CD4-positive, alpha-beta T cell (primary cell): ENCODE measurements at regions not wholly inside any gene's neighbourhood (a gene's known extent, or its start where the extent isn't known, plus 50 kb on each side); places are given as distances from the start of the nearest gene placed in this dataset.

ENCODE experiments used
- ATAC-seq: fragments of 200-7000 bp; cut with Tn5 transposase; one replicate; pipeline ENCODE4 v1.10.0; 2022; ENCODE audit warnings: mild to moderate bottlenecking; ENCODE audit not compliant: poor library complexity
- CTCF ChIA-PET: fragments of 350-600 bp; sonication (Branson Sonifier 250); formaldehyde crosslinking; loops from one replicate; lab custom pipeline; 2021; ENCODE audit warnings: antibody characterized with exemption, inconsistent platforms; lab: Charles Lee
- POLR2A ChIA-PET: fragments of 350-600 bp; sonication (Branson Sonifier 250); formaldehyde crosslinking; loops from one replicate; lab custom pipeline; 2021; ENCODE audit warnings: antibody characterized with exemption, inconsistent platforms; lab: Charles Lee
- DNase-seq, 14 experiments: peaks; one replicate each; pipeline ENCODE4 v3.0.0-alpha.2; 2013 to 2020; ENCODE audit warnings: mixed read lengths in 2 of 14
- H3K27ac ChIP-seq, 2 donors: one replicate each; pipeline versions ENCODE4 v1.5.1 to v1.7.0; 2013; ENCODE audit warnings: low read length in 2 of 2, low read depth in 1 of 2, mild to moderate bottlenecking in 1 of 2
- H3K27me3 ChIP-seq, 2 experiments: 1 replicate in 1 of 2; 2 replicates in 1 of 2; pipeline versions ENCODE4 v1.6.1 to v1.7.0; 2013; ENCODE audit warnings: low read length in 2 of 2, control low read depth in 1 of 2, mild to moderate bottlenecking in 1 of 2, moderate library complexity in 1 of 2; ENCODE audit not compliant: insufficient read depth in 2 of 2, control insufficient read depth in 1 of 2
- H3K36me3 ChIP-seq: one replicate; pipeline ENCODE4 v1.6.1; 2013; ENCODE audit warnings: low read length, control low read depth; ENCODE audit not compliant: insufficient read depth
- H3K4me1 ChIP-seq: one replicate; pipeline ENCODE4 v1.6.1; 2013; ENCODE audit warnings: low read length, control low read depth; ENCODE audit not compliant: insufficient read depth
- H3K4me3 ChIP-seq: one replicate; pipeline ENCODE4 v1.5.1; 2013; ENCODE audit warnings: mild to moderate bottlenecking, low read length, moderate library complexity
- H3K9me3 ChIP-seq, 2 experiments: 1 replicate in 1 of 2; 2 replicates in 1 of 2; pipeline versions ENCODE4 v1.6.1 to v1.7.0; 2013; ENCODE audit warnings: low read length in 2 of 2, mild to moderate bottlenecking in 2 of 2, control low read depth in 1 of 2, moderate library complexity in 1 of 2; ENCODE audit not compliant: control insufficient read depth in 1 of 2, insufficient read depth in 1 of 2
- H3K27ac Mint-ChIP-seq: one replicate; pipeline ENCODE4 v1.8.0; 2020; ENCODE audit warnings: mixed read lengths
- H3K27me3 Mint-ChIP-seq: one replicate; pipeline ENCODE4 v1.8.0; 2021; ENCODE audit warnings: mixed read lengths
- H3K36me3 Mint-ChIP-seq: one replicate; pipeline ENCODE4 v1.8.0; 2021; ENCODE audit warnings: low read depth, mixed read lengths
- H3K4me1 Mint-ChIP-seq: one replicate; pipeline ENCODE4 v1.8.0; 2021; ENCODE audit warnings: low read depth, mixed read lengths
- H3K4me3 Mint-ChIP-seq: one replicate; pipeline ENCODE4 v1.8.0; 2020; ENCODE audit warnings: mild to moderate bottlenecking, mixed read lengths
- H3K9me3 Mint-ChIP-seq: one replicate; pipeline ENCODE4 v1.8.0; 2020; ENCODE audit warnings: mixed read lengths
- CTCF ChIP-seq: fragments of 200-600 bp; IDR thresholded peaks from one replicate; pipeline ENCODE4 v1.8.0; 2022; ENCODE audit warnings: antibody characterized with exemption, mild to moderate bottlenecking
- intact Hi-C, 2 experiments: fragments of 100-400 bp; cut with DNase I in 1 of 2; cut with micrococcal nuclease in 1 of 2; formaldehyde crosslinking; loops; one replicate each; pipeline versions ENCODE4 v1.15.1 to v1.9.0; 2023 to 2025; cut with DNase I, micrococcal nuclease

- Histone ChIP-seq H3K4me1 (no peaks in the 10 kb centered on the region), H3K27me3 (no peaks in the 10 kb centered on the region), H3K27ac (no peak overlapping the region), H3K9me3 (peaks cover 0 to 4% of the 10 kb centered on the region in 2 experiments), H3K36me3 (no peaks in the 10 kb centered on the region), H3K4me3 (no peak overlapping the region)
- Mint-ChIP-seq H3K27ac (no peak overlapping the region), H3K27me3 (no peaks in the 10 kb centered on the region), H3K4me1 (no peaks in the 10 kb centered on the region), H3K9me3 (no peaks in the 10 kb centered on the region), H3K36me3 (no peaks in the 10 kb centered on the region), H3K4me3 (no peak overlapping the region)
- TF ChIP-seq CTCF = no peak
- POLR2A ChIA-PET = no interaction called here
- DNase-seq (no peak), ATAC-seq (no peak)
- intact Hi-C loops = no loop called here
- CTCF ChIA-PET = no interaction called here
Measured at GRCh38 chr18:56062931-56063330, 474.9 kb upstream of the TCF4 start.

GRCh38 chr18:56060967-56061541, 473.1 kb upstream of the TCF4 start:
- Mint-ChIP-seq H3K27me3 (no peaks in the 10 kb centered on the region), H3K4me3 (no peak overlapping the region), H3K9me3 (peaks cover 2% of the 10 kb centered on the region), H3K27ac (no peak overlapping the region), H3K4me1 (no peaks in the 10 kb centered on the region), H3K36me3 (no peaks in the 10 kb centered on the region)
- ChIA-PET CTCF (no interaction called here), POLR2A (no interaction called here)
- no peak overlapping the region for H3K4me3 ChIP-seq
- no peak overlapping the region for H3K27ac ChIP-seq
- TF ChIP-seq CTCF = no peak
- H3K27me3 ChIP-seq = no peaks in the 10 kb centered on the region
- intact Hi-C loops = no loop called here
- no peaks in the 10 kb centered on the region for H3K36me3 ChIP-seq
- no peaks in the 10 kb centered on the region for H3K4me1 ChIP-seq
- DNase-seq (no peak), ATAC-seq (no peak)
- H3K9me3 ChIP-seq = peaks cover 0 to 12% of the 10 kb centered on the region in 2 experiments

- ATAC-seq (no peak), DNase-seq (no peak)
- Mint-ChIP-seq H3K4me1 (no peaks in the 10 kb centered on the region), H3K36me3 (no peaks in the 10 kb centered on the region), H3K27ac (no peak overlapping the region), H3K9me3 (peaks cover 4% of the 10 kb centered on the region), H3K27me3 (no peaks in the 10 kb centered on the region), H3K4me3 (no peak overlapping the region)
- no peaks in the 10 kb centered on the region for H3K4me1 ChIP-seq
- H3K9me3 ChIP-seq = peaks cover 0 to 9% of the 10 kb centered on the region in 2 experiments
- H3K36me3 ChIP-seq = no peaks in the 10 kb centered on the region
- no peak for TF ChIP-seq CTCF
- intact Hi-C loops = no loop called here
- no peaks in the 10 kb centered on the region for H3K27me3 ChIP-seq
- no peak overlapping the region for H3K4me3 ChIP-seq
- H3K27ac ChIP-seq = no peak overlapping the region
- ChIA-PET CTCF (no interaction called here), POLR2A (no interaction called here)
Measured at GRCh38 chr18:56052202-56052601, 464.2 kb upstream of the TCF4 start.
